Sigmoid colon (tissue), 6 donors: ENCODE measurements at regions not wholly inside any gene's neighbourhood (a gene's known extent, or its start where the extent isn't known, plus 50 kb on each side); places are given as distances from the start of the nearest gene placed in this dataset.

Experiments
- DNase-seq: peaks from one replicate; pipeline ENCODE4 v3.0.0-alpha.2; 2019
- H3K27ac ChIP-seq, 4 donors: fragments of 200-600 bp; sonication (generic); one replicate each; pipeline ENCODE4 v1.5.1; 2016 to 2019; ENCODE audit warnings: mild to moderate bottlenecking in 1 of 4
- H3K27me3 ChIP-seq, 3 donors: fragments of 200-600 bp; sonication (generic); one replicate each; pipeline ENCODE4 v1.5.1; 2019; ENCODE audit warnings: mild to moderate bottlenecking in 1 of 3
- H3K36me3 ChIP-seq, 4 donors: fragments of 200-600 bp; sonication (generic); one replicate each; pipeline ENCODE4 v1.5.1; 2016 to 2019
- H3K4me1 ChIP-seq, 4 donors: fragments of 200-600 bp; sonication (generic); one replicate each; pipeline ENCODE4 v1.5.1; 2017 to 2019
- H3K4me3 ChIP-seq, 4 donors: fragments of 200-600 bp; sonication (generic); one replicate each; pipeline ENCODE4 v1.5.1; 2017 to 2019; ENCODE audit warnings: mild to moderate bottlenecking in 2 of 4, moderate library complexity in 1 of 4
- H3K9me3 ChIP-seq, 4 donors: fragments of 200-600 bp in 3 of 4; sonication (generic) in 3 of 4; one replicate each; pipeline versions ENCODE4 v1.5.1 to v1.6.1; 2013 to 2019
- EP300 ChIP-seq, 4 donors: sonication (generic); formaldehyde crosslinking; IDR thresholded peaks; one replicate each; pipeline ENCODE4 v1.6.1; 2017; ENCODE audit warnings: antibody characterized with exemption in 4 of 4
- POLR2A ChIP-seq, 2 donors: fragments of 450-650 bp; IDR thresholded peaks; one replicate each; pipeline ENCODE4 v1.6.1; 2016; ENCODE audit warnings: antibody characterized with exemption in 2 of 2, mild to moderate bottlenecking in 2 of 2, moderate library complexity in 2 of 2
- POLR2AphosphoS5 ChIP-seq, 4 donors: sonication (generic); formaldehyde crosslinking; IDR thresholded peaks; one replicate each; pipeline ENCODE4 v1.6.1; 2017; ENCODE audit warnings: antibody characterized with exemption in 4 of 4
- WGBS, 2 donors: extraction: QIAGEN DNeasy Blood & Tissue Kit; methylation state at CpG; one replicate each; pipeline ENCODE4 v1.1.7; 2013; 5-methylcytosine and 5-hydroxymethylcytosine counted together
- intact Hi-C: fragments of 100-400 bp; cut with DNase I; formaldehyde crosslinking; loops from one replicate; pipeline ENCODE4 v1.15.1; 2023
- TF ChIP-seq, protein P1 (sequence below), 4 experiments: fragments of 450-650 bp in 3 of 4; fragments of 200-600 bp in 1 of 4; IDR thresholded peaks; one replicate each; pipeline ENCODE4 v1.5.1; 2016 to 2019; ENCODE audit warnings: antibody characterized with exemption in 4 of 4, mild to moderate bottlenecking in 3 of 4, moderate library complexity in 2 of 4
- donor health status: healthy with polysubstance abuse.
- donor health status: healthy.

DNA sequence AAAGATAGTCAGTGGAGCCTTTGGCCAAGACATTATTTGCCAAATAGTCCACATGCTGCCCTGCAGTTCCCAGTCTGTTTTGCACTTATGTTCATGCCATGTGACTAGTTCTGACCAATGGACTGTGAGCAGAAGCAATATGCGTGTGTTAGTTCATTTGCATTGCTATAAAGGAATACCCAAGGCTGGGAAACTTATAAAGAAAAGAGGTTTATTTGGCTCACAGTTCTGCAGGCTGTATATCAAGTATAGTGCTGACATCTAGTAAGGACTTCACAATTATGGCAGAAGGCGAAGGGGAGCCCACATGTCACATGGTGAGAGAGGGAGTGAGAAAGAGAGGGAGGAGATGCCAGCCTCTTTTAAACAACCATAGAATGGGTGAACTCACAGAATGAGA is 193.3 kb downstream of the PTPRU start:
- no peak for DNase-seq

DNA sequence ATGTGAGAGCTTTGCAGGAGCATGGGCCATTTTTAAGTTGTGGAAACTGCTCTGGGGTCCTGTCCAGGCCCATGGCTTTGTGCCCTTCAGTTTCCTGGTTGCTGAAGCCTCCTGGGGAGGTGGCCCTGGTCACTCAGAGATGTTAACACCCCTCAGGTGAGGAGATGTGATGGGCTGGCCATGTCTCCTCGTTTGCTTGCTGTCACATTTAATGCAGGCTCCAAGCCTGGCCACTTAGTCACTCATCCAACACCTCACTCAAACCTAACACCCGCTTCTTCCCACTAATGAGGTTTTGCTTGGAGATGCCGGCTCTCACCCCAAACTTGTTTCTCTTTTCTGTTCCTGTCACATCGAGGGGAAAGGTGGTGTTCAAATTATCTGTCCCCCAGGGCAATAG is 192.7 kb downstream of the PTPRU start:
- Histone ChIP-seq H3K27me3 (no peaks in the 10 kb centered on the region), H3K4me1 (no peaks in the 10 kb centered on the region), H3K27ac (no peak overlapping the region), H3K4me3 (no peak overlapping the region), H3K36me3 (no peaks in the 10 kb centered on the region), H3K9me3 (peaks cover 0 to 6% (median 3%) of the 10 kb centered on the region in 4 donors)
- TF ChIP-seq, protein P1, sequence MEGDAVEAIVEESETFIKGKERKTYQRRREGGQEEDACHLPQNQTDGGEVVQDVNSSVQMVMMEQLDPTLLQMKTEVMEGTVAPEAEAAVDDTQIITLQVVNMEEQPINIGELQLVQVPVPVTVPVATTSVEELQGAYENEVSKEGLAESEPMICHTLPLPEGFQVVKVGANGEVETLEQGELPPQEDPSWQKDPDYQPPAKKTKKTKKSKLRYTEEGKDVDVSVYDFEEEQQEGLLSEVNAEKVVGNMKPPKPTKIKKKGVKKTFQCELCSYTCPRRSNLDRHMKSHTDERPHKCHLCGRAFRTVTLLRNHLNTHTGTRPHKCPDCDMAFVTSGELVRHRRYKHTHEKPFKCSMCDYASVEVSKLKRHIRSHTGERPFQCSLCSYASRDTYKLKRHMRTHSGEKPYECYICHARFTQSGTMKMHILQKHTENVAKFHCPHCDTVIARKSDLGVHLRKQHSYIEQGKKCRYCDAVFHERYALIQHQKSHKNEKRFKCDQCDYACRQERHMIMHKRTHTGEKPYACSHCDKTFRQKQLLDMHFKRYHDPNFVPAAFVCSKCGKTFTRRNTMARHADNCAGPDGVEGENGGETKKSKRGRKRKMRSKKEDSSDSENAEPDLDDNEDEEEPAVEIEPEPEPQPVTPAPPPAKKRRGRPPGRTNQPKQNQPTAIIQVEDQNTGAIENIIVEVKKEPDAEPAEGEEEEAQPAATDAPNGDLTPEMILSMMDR (IDR thresholded peaks at IDR 0.05), result no peak
- TF ChIP-seq POLR2A (IDR thresholded peaks at IDR 0.05) (no peak), EP300 (IDR thresholded peaks at IDR 0.05) (no peak), POLR2AphosphoS5 (IDR thresholded peaks at IDR 0.05) (no peak)
- WGBS, 2 donors, result 58 to 71% methylated on average over 4 of the region's 4 CpGs
- DNase-seq, result peak; percentile 52
- intact Hi-C loops, result no loop called here

More for the DNA sequence above, 193.3 kb downstream of the PTPRU start:
- intact Hi-C loops, result no loop called here
- no peaks in the 10 kb centered on the region for H3K4me1 ChIP-seq
- TF ChIP-seq EP300 (IDR thresholded peaks at IDR 0.05) (no peak), POLR2AphosphoS5 (IDR thresholded peaks at IDR 0.05) (no peak), POLR2A (IDR thresholded peaks at IDR 0.05) (no peak)
- TF ChIP-seq, protein P1 (IDR thresholded peaks at IDR 0.05), result no peak
- no peaks in the 10 kb centered on the region for H3K27me3 ChIP-seq
- H3K27ac ChIP-seq, result no peak overlapping the region
- H3K9me3 ChIP-seq, result peaks cover 0 to 6% (median 3%) of the 10 kb centered on the region in 4 donors
- no peaks in the 10 kb centered on the region for H3K36me3 ChIP-seq
- H3K4me3 ChIP-seq, result no peak overlapping the region
- 70 to 84% methylated on average over 2 of the region's 2 CpGs for WGBS, 2 donors

DNA sequence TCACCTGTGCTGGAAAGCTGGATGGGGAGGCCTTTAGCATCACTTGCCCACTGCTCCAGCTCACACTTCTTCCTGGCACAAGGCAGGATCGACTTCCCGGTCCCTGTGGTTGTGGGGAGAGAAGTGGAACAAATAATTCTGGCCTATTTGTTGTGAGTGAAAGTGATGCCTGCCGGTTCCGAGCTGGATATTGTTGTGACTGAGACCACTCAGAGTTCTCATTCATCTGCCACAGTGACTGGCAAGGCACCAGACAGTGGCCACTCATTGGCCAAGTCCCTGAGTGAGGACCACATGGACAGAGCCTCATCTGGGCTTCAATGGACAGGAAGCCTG is 191.9 kb downstream of the PTPRU start:
- Histone ChIP-seq H3K27me3 (no peaks in the 10 kb centered on the region), H3K4me1 (no peaks in the 10 kb centered on the region), H3K36me3 (no peaks in the 10 kb centered on the region), H3K27ac (no peak overlapping the region), H3K9me3 (peaks cover 0 to 6% (median 3%) of the 10 kb centered on the region in 4 donors), H3K4me3 (no peak overlapping the region)
- intact Hi-C loops, result no loop called here
- DNase-seq, result peak; percentile 27
- no peak for TF ChIP-seq EP300 (IDR thresholded peaks at IDR 0.05)
- TF ChIP-seq POLR2A (IDR thresholded peaks at IDR 0.05), result no peak
- no peak for TF ChIP-seq POLR2AphosphoS5 (IDR thresholded peaks at IDR 0.05)
- TF ChIP-seq, protein P1 (IDR thresholded peaks at IDR 0.05), result no peak
- WGBS, 2 donors, result 90% methylated on average over 4 of the region's 4 CpGs

DNA sequence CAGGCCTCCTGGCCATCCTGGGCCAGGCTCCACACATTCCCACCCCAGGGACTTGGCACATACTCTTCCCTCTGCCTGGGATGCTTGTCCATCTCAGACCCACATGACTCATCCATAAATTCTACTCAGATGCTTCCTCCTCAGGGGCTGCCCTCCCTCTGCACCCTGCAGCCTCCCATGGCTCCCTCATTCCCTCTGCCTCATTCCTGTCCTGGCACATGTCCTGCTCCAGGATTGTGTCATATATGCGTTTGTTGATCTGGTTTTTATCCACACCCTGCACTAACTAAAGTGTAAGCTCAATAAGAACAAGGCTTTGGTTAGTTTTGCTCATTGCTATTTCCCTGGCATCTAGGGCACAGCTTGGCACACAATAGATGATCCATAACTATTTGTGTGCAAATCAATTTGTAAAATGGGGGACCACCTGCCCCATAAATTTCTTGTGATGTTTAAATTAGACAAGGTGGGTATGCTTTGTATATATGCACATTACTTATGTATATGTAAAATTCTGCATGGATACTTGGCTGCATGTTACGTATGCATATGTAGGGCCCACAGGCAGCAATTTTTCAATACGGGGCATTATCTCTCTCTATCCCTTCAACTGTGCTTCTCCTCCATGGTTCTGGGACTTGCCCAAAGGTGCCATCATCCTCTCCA is 191.4 kb downstream of the PTPRU start:
- no peak for DNase-seq
- WGBS, 2 donors, result 80 to 94% methylated on average over 3 of the region's 3 CpGs
- Histone ChIP-seq H3K9me3 (peaks cover 0 to 6% (median 3%) of the 10 kb centered on the region in 4 donors), H3K4me3 (no peak overlapping the region), H3K36me3 (no peaks in the 10 kb centered on the region), H3K27me3 (no peaks in the 10 kb centered on the region), H3K27ac (no peak overlapping the region), H3K4me1 (no peaks in the 10 kb centered on the region)
- intact Hi-C loops, result no loop called here
- TF ChIP-seq EP300 (IDR thresholded peaks at IDR 0.05) (no peak), POLR2A (IDR thresholded peaks at IDR 0.05) (no peak), POLR2AphosphoS5 (IDR thresholded peaks at IDR 0.05) (no peak)
- TF ChIP-seq, protein P1 (IDR thresholded peaks at IDR 0.05), result no peak
